H9 (cell line): ENCODE measurements at regions not wholly inside any gene's neighbourhood (a gene's known extent, or its start where the extent isn't known, plus 50 kb on each side); places are given as distances from the start of the nearest gene placed in this dataset.

Experiments
- DNase-seq: peaks from one replicate; pipeline ENCODE4 v3.0.0-alpha.2; 2017
- H2AFZ ChIP-seq: one replicate; pipeline ENCODE4 v1.6.1; 2013; ENCODE audit warnings: mild to moderate bottlenecking, low read length, control low read depth, moderate library complexity
- H2AK5ac ChIP-seq: 2 replicates; pipeline ENCODE4 v1.6.1; 2013; ENCODE audit warnings: low read length, control low read depth, mixed read lengths; ENCODE audit not compliant: insufficient read length
- H2BK120ac ChIP-seq: one replicate; pipeline ENCODE4 v1.6.1; 2013; ENCODE audit warnings: low read depth, mild to moderate bottlenecking, low read length, control low read depth, inconsistent platforms; ENCODE audit not compliant: poor library complexity, severe bottlenecking
- H2BK12ac ChIP-seq: 2 replicates; pipeline ENCODE4 v1.6.1; 2013; ENCODE audit warnings: low read length, control low read depth, mixed read lengths, low read depth; ENCODE audit not compliant: insufficient read length
- H2BK15ac ChIP-seq: 2 replicates; pipeline ENCODE4 v1.6.1; 2013; ENCODE audit warnings: low read depth, low read length, control low read depth
- H2BK20ac ChIP-seq: one replicate; pipeline ENCODE4 v1.6.1; 2013; ENCODE audit warnings: low read depth, mild to moderate bottlenecking, low read length, control low read depth, inconsistent platforms; ENCODE audit not compliant: poor library complexity, severe bottlenecking
- H2BK5ac ChIP-seq: 2 replicates; pipeline ENCODE4 v1.6.1; 2013; ENCODE audit warnings: low read length, control low read depth, mixed read lengths; ENCODE audit not compliant: insufficient read length
- H3K14ac ChIP-seq: 2 replicates; pipeline ENCODE4 v1.6.1; 2013; ENCODE audit warnings: low read length, control low read depth; ENCODE audit not compliant: insufficient read depth
- H3K18ac ChIP-seq: 2 replicates; pipeline ENCODE4 v1.6.1; 2013; ENCODE audit warnings: low read depth, mild to moderate bottlenecking, mixed read lengths, low read length, control low read depth; ENCODE audit not compliant: insufficient read length
- H3K23ac ChIP-seq: 2 replicates; pipeline ENCODE4 v1.6.1; 2013; ENCODE audit warnings: low read length, control low read depth, mixed read lengths, low read depth; ENCODE audit not compliant: insufficient read length
- H3K23me2 ChIP-seq: 2 replicates; pipeline ENCODE4 v1.6.1; 2013; ENCODE audit warnings: low read depth, mild to moderate bottlenecking, mixed read lengths, low read length, control low read depth; ENCODE audit not compliant: insufficient read length, poor library complexity, severe bottlenecking
- H3K27ac ChIP-seq: 2 replicates; pipeline ENCODE4 v1.5.1; 2013; ENCODE audit warnings: low read length, control low read depth, mixed read lengths, low read depth; ENCODE audit not compliant: insufficient read length
- H3K27me3 ChIP-seq: 2 replicates; pipeline ENCODE4 v1.6.1; 2013; ENCODE audit warnings: low read length, control low read depth, inconsistent platforms; ENCODE audit not compliant: insufficient read depth
- H3K4ac ChIP-seq: 2 replicates; pipeline ENCODE4 v1.6.1; 2013; ENCODE audit warnings: low read depth, mild to moderate bottlenecking, control low read depth, inconsistent platforms, low read length, moderate library complexity
- H3K4me1 ChIP-seq: 2 replicates; pipeline ENCODE4 v1.6.1; 2013; ENCODE audit warnings: low read length, control low read depth, inconsistent platforms; ENCODE audit not compliant: insufficient read depth
- H3K4me2 ChIP-seq: 2 replicates; pipeline ENCODE4 v1.6.1; 2013; ENCODE audit warnings: low read length, control low read depth, mixed read lengths; ENCODE audit not compliant: insufficient read length, insufficient read depth
- H3K56ac ChIP-seq: 2 replicates; pipeline ENCODE4 v1.6.1; 2013; ENCODE audit warnings: low read depth, mild to moderate bottlenecking, mixed read lengths, low read length, control low read depth; ENCODE audit not compliant: insufficient read length
- H3K79me1 ChIP-seq: 2 replicates; pipeline ENCODE4 v1.6.1; 2013; ENCODE audit warnings: low read depth, mild to moderate bottlenecking, moderate library complexity, low read length, control low read depth, inconsistent platforms; ENCODE audit not compliant: insufficient read depth, poor library complexity, severe bottlenecking
- H3K79me2 ChIP-seq: 2 replicates; pipeline ENCODE4 v1.6.1; 2013; ENCODE audit warnings: low read length, control low read depth, inconsistent platforms; ENCODE audit not compliant: insufficient read depth
- H3K9ac ChIP-seq: 2 replicates; pipeline ENCODE4 v1.6.1; 2013; ENCODE audit warnings: low read length, control low read depth, mixed read lengths; ENCODE audit not compliant: insufficient read length; ENCODE audit errors: extremely low read depth
- H3K9me3 ChIP-seq: one replicate; pipeline ENCODE4 v1.6.1; 2013; ENCODE audit warnings: low read depth, low read length, inconsistent platforms; ENCODE audit not compliant: control insufficient read depth
- H3T11ph ChIP-seq: one replicate; pipeline ENCODE4 v1.6.1; 2013; ENCODE audit warnings: mild to moderate bottlenecking, low read length, control low read depth, inconsistent platforms
- H4K20me1 ChIP-seq: one replicate; pipeline ENCODE4 v1.6.1; 2013; ENCODE audit not compliant: control insufficient read depth, insufficient read length, insufficient read depth
- H4K5ac ChIP-seq: 2 replicates; pipeline ENCODE4 v1.6.1; 2013; ENCODE audit warnings: low read depth, mild to moderate bottlenecking, mixed read lengths, low read length, control low read depth; ENCODE audit not compliant: insufficient read length
- H4K8ac ChIP-seq: replicated peaks from 2 replicates; pipeline ENCODE4 v1.6.1; 2013; ENCODE audit warnings: low read length, control low read depth, mixed read lengths, low read depth; ENCODE audit not compliant: insufficient read length
- H4K91ac ChIP-seq: 2 replicates; pipeline ENCODE4 v1.6.1; 2013; ENCODE audit warnings: low read depth, mild to moderate bottlenecking, moderate library complexity, mixed read lengths, low read length, control low read depth; ENCODE audit not compliant: insufficient read length
- H3K27ac Mint-ChIP-seq, 3 experiments: 2 replicates in 2 of 3; 3 replicates in 1 of 3; pipeline ENCODE4 v1.8.0; 2020 to 2021; ENCODE audit warnings: mixed read lengths in 3 of 3, mild to moderate bottlenecking in 1 of 3, moderate library complexity in 1 of 3
- H3K27me3 Mint-ChIP-seq: 2 replicates; pipeline ENCODE4 v1.8.0; 2021; ENCODE audit warnings: low read depth, mild to moderate bottlenecking, moderate library complexity, mixed read lengths
- H3K36me3 Mint-ChIP-seq, 3 experiments: 2 replicates in 2 of 3; 3 replicates in 1 of 3; pipeline ENCODE4 v1.8.0; 2020 to 2021; ENCODE audit warnings: low read depth in 3 of 3, mixed read lengths in 3 of 3; ENCODE audit not compliant: insufficient read depth in 1 of 3
- H3K4me1 Mint-ChIP-seq, 2 experiments: 2 replicates each; pipeline ENCODE4 v1.8.0; 2020; ENCODE audit warnings: mixed read lengths in 2 of 2
- H3K4me3 Mint-ChIP-seq, 2 experiments: 2 replicates in 1 of 2; 3 replicates in 1 of 2; pipeline ENCODE4 v1.8.0; 2020 to 2021; ENCODE audit warnings: mild to moderate bottlenecking in 2 of 2, mixed read lengths in 2 of 2, moderate library complexity in 1 of 2
- H3K9me3 Mint-ChIP-seq, 2 experiments: 2 replicates in 1 of 2; 3 replicates in 1 of 2; pipeline ENCODE4 v1.8.0; 2020; ENCODE audit warnings: mild to moderate bottlenecking in 2 of 2, mixed read lengths in 2 of 2, moderate library complexity in 1 of 2
- WGBS: extraction: QIAGEN DNeasy Blood & Tissue Kit; methylation state at CpG from one replicate; pipeline ENCODE4 v1.1.7; 2013; ENCODE audit warnings: missing lambda C conversion rate, low lambda C conversion rate, mixed read lengths; ENCODE audit not compliant: insufficient read length; ENCODE audit errors: extremely low coverage; 5-methylcytosine and 5-hydroxymethylcytosine counted together
- TF ChIP-seq, protein P1 (sequence below): fragments of 200-600 bp; sonication (generic); conservative IDR thresholded peaks from 3 replicates; pipeline ENCODE4 v1.8.0; 2021; ENCODE audit warnings: antibody characterized with exemption, mild to moderate bottlenecking

- Histone ChIP-seq H3K23me2 (no peaks in the 10 kb centered on the region), H2BK5ac (no peak overlapping the region), H3T11ph (no peak overlapping the region), H2BK15ac (no peak overlapping the region), H2AFZ (no peak overlapping the region), H3K4me2 (no peak overlapping the region), H2AK5ac (no peak overlapping the region), H3K4ac (no peak overlapping the region), H4K5ac (no peak overlapping the region), H4K8ac (no peak overlapping the region), H3K27ac (no peak overlapping the region), H3K79me1 (no peaks in the 10 kb centered on the region), H3K9ac (no peak overlapping the region), H2BK120ac (no peak overlapping the region), H4K20me1 (no peaks in the 10 kb centered on the region), H3K27me3 (no peaks in the 10 kb centered on the region), H3K56ac (no peak overlapping the region), H2BK20ac (no peak overlapping the region), H3K18ac (no peak overlapping the region), H2BK12ac (no peak overlapping the region), H3K9me3 (no peaks in the 10 kb centered on the region), H3K4me1 (no peaks in the 10 kb centered on the region), H3K23ac (no peak overlapping the region), H3K79me2 (no peaks in the 10 kb centered on the region), H3K14ac (no peak overlapping the region), H4K91ac (no peak overlapping the region)
- no peak overlapping the region for H3K4me3 Mint-ChIP-seq
- H3K27me3 Mint-ChIP-seq, result no peaks in the 10 kb centered on the region
- TF ChIP-seq, protein P1, sequence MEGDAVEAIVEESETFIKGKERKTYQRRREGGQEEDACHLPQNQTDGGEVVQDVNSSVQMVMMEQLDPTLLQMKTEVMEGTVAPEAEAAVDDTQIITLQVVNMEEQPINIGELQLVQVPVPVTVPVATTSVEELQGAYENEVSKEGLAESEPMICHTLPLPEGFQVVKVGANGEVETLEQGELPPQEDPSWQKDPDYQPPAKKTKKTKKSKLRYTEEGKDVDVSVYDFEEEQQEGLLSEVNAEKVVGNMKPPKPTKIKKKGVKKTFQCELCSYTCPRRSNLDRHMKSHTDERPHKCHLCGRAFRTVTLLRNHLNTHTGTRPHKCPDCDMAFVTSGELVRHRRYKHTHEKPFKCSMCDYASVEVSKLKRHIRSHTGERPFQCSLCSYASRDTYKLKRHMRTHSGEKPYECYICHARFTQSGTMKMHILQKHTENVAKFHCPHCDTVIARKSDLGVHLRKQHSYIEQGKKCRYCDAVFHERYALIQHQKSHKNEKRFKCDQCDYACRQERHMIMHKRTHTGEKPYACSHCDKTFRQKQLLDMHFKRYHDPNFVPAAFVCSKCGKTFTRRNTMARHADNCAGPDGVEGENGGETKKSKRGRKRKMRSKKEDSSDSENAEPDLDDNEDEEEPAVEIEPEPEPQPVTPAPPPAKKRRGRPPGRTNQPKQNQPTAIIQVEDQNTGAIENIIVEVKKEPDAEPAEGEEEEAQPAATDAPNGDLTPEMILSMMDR, result no peak
- DNase-seq, result no peak
- no CpG with 5 or more reads among the region's 1 CpG for WGBS
- H3K36me3 Mint-ChIP-seq, result peaks cover 1 to 8% (median 3%) of the 10 kb centered on the region in 3 experiments; a peak in 4 of 7 replicates
- peaks cover 5 to 6% of the 10 kb centered on the region in 2 experiments for H3K9me3 Mint-ChIP-seq
- H3K4me1 Mint-ChIP-seq, result peaks cover 4 to 5% of the 10 kb centered on the region in 2 experiments; a peak in 3 of 4 replicates
- no peak overlapping the region for H3K27ac Mint-ChIP-seq
These were observed 73.1 kb upstream of the TMPRSS15 start for GRCh38 chr21:18476639-18477038.
